ENCODE measurements at regions not wholly inside any gene's neighbourhood (a gene's known extent, or its start where the extent isn't known, plus 50 kb on each side); places are given as distances from the start of the nearest gene placed in this dataset.
A peak's percentile ranks its signal among the peaks of the same experiment; 100 is the strongest.

DNA sequence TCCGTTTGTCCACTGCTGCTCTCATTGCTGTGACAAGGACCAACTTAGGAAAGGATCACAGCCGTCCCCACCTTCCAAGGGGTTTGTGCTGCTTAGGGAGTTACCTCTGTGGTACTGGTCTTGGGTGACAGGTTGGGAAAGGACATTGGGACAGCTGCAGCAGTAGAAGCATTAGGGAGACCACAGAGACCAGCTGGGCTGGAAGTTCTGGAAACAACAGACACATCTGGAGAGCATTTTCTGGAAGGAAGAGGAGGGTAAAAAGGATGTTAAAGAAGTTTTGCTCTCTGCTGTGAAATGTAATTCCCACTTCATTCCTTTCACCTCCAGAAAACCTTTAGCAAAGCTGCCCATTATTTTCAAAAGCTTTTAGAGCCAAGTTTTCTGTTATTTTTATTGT lies 304.2 kb downstream of the LRFN2 start:
- H3K27me3 ChIP-seq (ENCODE audit: control insufficient read depth in 1 of 2, insufficient read depth in 2 of 2, low read length in 2 of 2): no peaks in the 10 kb centered on the region
- peaks cover 0 to 4% of the 10 kb centered on the region in 2 donors for H3K4me1 ChIP-seq (ENCODE audit: control insufficient read depth in 2 of 2, insufficient read depth in 2 of 2, low read length in 1 of 2)
- no peaks in the 10 kb centered on the region for H3K9me3 ChIP-seq (ENCODE audit: control insufficient read depth in 2 of 2, insufficient read depth in 1 of 2, low read depth in 1 of 2, low read length in 1 of 2)
- WGBS, 2 donors: 77 to 82% methylated on average over 2 of the region's 2 CpGs
- peaks cover 0 to 4% of the 10 kb centered on the region in 2 donors for H3K36me3 ChIP-seq (ENCODE audit: control insufficient read depth in 2 of 2, insufficient read depth in 2 of 2, low read length in 1 of 2)
- H3K27ac ChIP-seq (ENCODE audit: low read depth in 2 of 2, low read length in 1 of 2): no peak overlapping the region
- no peak overlapping the region for H3K4me3 ChIP-seq (ENCODE audit: low read depth in 1 of 2, low read length in 2 of 2)

- no peak overlapping the region for H3K27ac ChIP-seq (ENCODE audit: low read depth in 2 of 2, low read length in 1 of 2)
- H3K4me3 ChIP-seq (ENCODE audit: low read depth in 1 of 2, low read length in 2 of 2): no peak overlapping the region
- H3K9me3 ChIP-seq (ENCODE audit: control insufficient read depth in 2 of 2, insufficient read depth in 1 of 2, low read depth in 1 of 2, low read length in 1 of 2): no peaks in the 10 kb centered on the region
- 86 to 88% methylated on average over 5 of the region's 5 CpGs for WGBS, 2 donors
- peaks cover 0 to 4% of the 10 kb centered on the region in 2 donors for H3K36me3 ChIP-seq (ENCODE audit: control insufficient read depth in 2 of 2, insufficient read depth in 2 of 2, low read length in 1 of 2)
- H3K27me3 ChIP-seq (ENCODE audit: control insufficient read depth in 1 of 2, insufficient read depth in 2 of 2, low read length in 2 of 2): no peaks in the 10 kb centered on the region
- H3K4me1 ChIP-seq (ENCODE audit: control insufficient read depth in 2 of 2, insufficient read depth in 2 of 2, low read length in 1 of 2): peaks cover 0 to 2% of the 10 kb centered on the region in 2 donors
Measured at GRCh38 chr6:40281402-40281801, 305.8 kb downstream of the LRFN2 start.

DNA sequence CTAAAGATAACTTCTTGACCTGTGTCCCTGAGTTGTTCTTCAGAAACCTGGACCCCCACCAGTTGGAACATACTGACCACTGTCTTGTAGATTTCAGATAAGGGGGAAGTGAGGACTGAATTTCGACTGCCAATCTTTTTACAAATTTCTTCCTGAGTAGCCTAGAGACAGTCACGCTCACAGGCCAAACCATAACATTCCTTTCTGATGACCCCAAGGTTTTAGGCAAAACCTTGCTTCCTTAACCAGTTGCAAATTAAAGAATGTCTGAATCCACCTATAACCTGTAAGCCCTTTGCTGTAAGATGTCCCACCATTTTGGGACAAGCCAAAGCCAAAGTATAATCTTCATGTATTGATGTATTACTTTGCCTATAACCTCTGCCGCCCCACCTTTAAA lies 306.9 kb downstream of the LRFN2 start:
- no peaks in the 10 kb centered on the region for H3K4me1 ChIP-seq (ENCODE audit: control insufficient read depth in 2 of 2, insufficient read depth in 2 of 2, low read length in 1 of 2)
- H3K27ac ChIP-seq (ENCODE audit: low read depth in 2 of 2, low read length in 1 of 2): no peak overlapping the region
- WGBS, 2 donors: 76 to 79% methylated on average over 3 of the region's 3 CpGs

GRCh38 chr6:40276141-40276540 lies 311.0 kb downstream of the LRFN2 start:
- Histone ChIP-seq H3K36me3 (ENCODE audit: control insufficient read depth in 2 of 2, insufficient read depth in 2 of 2, low read length in 1 of 2) (no peaks in the 10 kb centered on the region), H3K27me3 (ENCODE audit: control insufficient read depth in 1 of 2, insufficient read depth in 2 of 2, low read length in 2 of 2) (no peaks in the 10 kb centered on the region), H3K9me3 (ENCODE audit: control insufficient read depth in 2 of 2, insufficient read depth in 1 of 2, low read depth in 1 of 2, low read length in 1 of 2) (peaks cover 0 to 2% of the 10 kb centered on the region in 2 donors), H3K4me1 (ENCODE audit: control insufficient read depth in 2 of 2, insufficient read depth in 2 of 2, low read length in 1 of 2) (no peaks in the 10 kb centered on the region), H3K4me3 (ENCODE audit: low read depth in 1 of 2, low read length in 2 of 2) (no peak overlapping the region), H3K27ac (ENCODE audit: low read depth in 2 of 2, low read length in 1 of 2) (no peak overlapping the region)
- 76 to 90% methylated on average over 15 of the region's 15 CpGs for WGBS, 2 donors

More for the DNA sequence above, 306.9 kb downstream of the LRFN2 start:
- peaks cover 0 to 4% of the 10 kb centered on the region in 2 donors for H3K36me3 ChIP-seq (ENCODE audit: control insufficient read depth in 2 of 2, insufficient read depth in 2 of 2, low read length in 1 of 2)
- no peaks in the 10 kb centered on the region for H3K9me3 ChIP-seq (ENCODE audit: control insufficient read depth in 2 of 2, insufficient read depth in 1 of 2, low read depth in 1 of 2, low read length in 1 of 2)
- H3K27me3 ChIP-seq (ENCODE audit: control insufficient read depth in 1 of 2, insufficient read depth in 2 of 2, low read length in 2 of 2): no peaks in the 10 kb centered on the region
- H3K4me3 ChIP-seq (ENCODE audit: low read depth in 1 of 2, low read length in 2 of 2): no peak overlapping the region

- H3K27me3 ChIP-seq (ENCODE audit: control insufficient read depth in 1 of 2, insufficient read depth in 2 of 2, low read length in 2 of 2): no peaks in the 10 kb centered on the region
- no peaks in the 10 kb centered on the region for H3K4me1 ChIP-seq (ENCODE audit: control insufficient read depth in 2 of 2, insufficient read depth in 2 of 2, low read length in 1 of 2)
- H3K36me3 ChIP-seq (ENCODE audit: control insufficient read depth in 2 of 2, insufficient read depth in 2 of 2, low read length in 1 of 2): no peaks in the 10 kb centered on the region
- peak overlapping the region in 1 of 2 donors; percentile 29 for H3K27ac ChIP-seq (ENCODE audit: low read depth in 2 of 2, low read length in 1 of 2)
- no peak overlapping the region for H3K4me3 ChIP-seq (ENCODE audit: low read depth in 1 of 2, low read length in 2 of 2)
- H3K9me3 ChIP-seq (ENCODE audit: control insufficient read depth in 2 of 2, insufficient read depth in 1 of 2, low read depth in 1 of 2, low read length in 1 of 2): peaks cover 0 to 2% of the 10 kb centered on the region in 2 donors
- WGBS, 2 donors: 62 to 67% methylated on average over 2 of the region's 2 CpGs
Measured at GRCh38 chr6:40274058-40274457, 313.1 kb downstream of the LRFN2 start.

DNA sequence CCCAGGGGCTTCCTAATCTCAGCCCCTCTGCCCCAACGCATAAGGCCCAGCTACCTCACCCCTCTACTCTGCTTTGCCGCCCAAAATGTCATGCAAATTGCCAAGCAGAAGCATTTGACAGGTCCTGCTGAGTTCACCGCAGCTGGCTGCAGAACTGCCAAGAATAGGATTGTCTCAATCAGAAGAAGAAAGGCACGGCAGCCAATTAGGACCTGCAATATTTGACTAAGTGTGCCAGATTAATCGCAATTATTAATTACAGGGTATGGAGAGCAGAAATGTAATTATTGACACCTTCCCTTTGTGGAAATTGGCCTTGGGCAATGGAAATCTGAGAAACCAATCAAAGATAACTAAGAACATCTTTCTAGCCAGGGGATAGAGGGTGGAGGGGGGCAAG lies 318.6 kb downstream of the LRFN2 start:
- Histone ChIP-seq H3K4me3 (ENCODE audit: low read depth in 1 of 2, low read length in 2 of 2) (no peak overlapping the region), H3K27ac (ENCODE audit: low read depth in 2 of 2, low read length in 1 of 2) (no peak overlapping the region), H3K27me3 (ENCODE audit: control insufficient read depth in 1 of 2, insufficient read depth in 2 of 2, low read length in 2 of 2) (no peaks in the 10 kb centered on the region), H3K4me1 (ENCODE audit: control insufficient read depth in 2 of 2, insufficient read depth in 2 of 2, low read length in 1 of 2) (peaks cover 0 to 2% of the 10 kb centered on the region in 2 donors), H3K9me3 (ENCODE audit: control insufficient read depth in 2 of 2, insufficient read depth in 1 of 2, low read depth in 1 of 2, low read length in 1 of 2) (peaks cover 0 to 2% of the 10 kb centered on the region in 2 donors), H3K36me3 (ENCODE audit: control insufficient read depth in 2 of 2, insufficient read depth in 2 of 2, low read length in 1 of 2) (no peaks in the 10 kb centered on the region)
- 36 to 49% methylated on average over 5 of the region's 5 CpGs for WGBS, 2 donors

DNA sequence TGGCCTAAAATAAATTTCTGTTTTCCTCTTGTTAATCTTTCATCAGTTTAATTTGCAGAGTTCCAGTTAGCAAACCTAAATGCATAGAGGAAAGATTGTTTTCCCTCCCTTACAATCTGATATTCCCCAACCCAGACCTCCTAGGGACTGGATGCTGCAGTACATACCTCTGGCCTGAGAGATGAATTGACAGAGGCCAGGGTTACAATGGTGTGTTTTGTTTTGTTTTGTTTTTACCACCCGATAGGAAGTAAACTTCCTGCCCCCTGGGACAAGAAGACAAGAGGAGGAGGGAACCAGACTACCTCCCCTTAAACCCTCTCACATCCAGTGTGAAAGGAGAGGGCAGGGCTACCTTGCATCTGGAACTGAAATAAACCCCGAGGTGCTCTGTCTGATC lies 319.0 kb downstream of the LRFN2 start:
- WGBS, 2 donors: 30 to 46% methylated on average over 2 of the region's 2 CpGs
- Histone ChIP-seq H3K9me3 (ENCODE audit: control insufficient read depth in 2 of 2, insufficient read depth in 1 of 2, low read depth in 1 of 2, low read length in 1 of 2) (peaks cover 0 to 2% of the 10 kb centered on the region in 2 donors), H3K4me3 (ENCODE audit: low read depth in 1 of 2, low read length in 2 of 2) (no peak overlapping the region), H3K27me3 (ENCODE audit: control insufficient read depth in 1 of 2, insufficient read depth in 2 of 2, low read length in 2 of 2) (no peaks in the 10 kb centered on the region), H3K27ac (ENCODE audit: low read depth in 2 of 2, low read length in 1 of 2) (no peak overlapping the region), H3K36me3 (ENCODE audit: control insufficient read depth in 2 of 2, insufficient read depth in 2 of 2, low read length in 1 of 2) (no peaks in the 10 kb centered on the region), H3K4me1 (ENCODE audit: control insufficient read depth in 2 of 2, insufficient read depth in 2 of 2, low read length in 1 of 2) (peaks cover 0 to 2% of the 10 kb centered on the region in 2 donors)

DNA sequence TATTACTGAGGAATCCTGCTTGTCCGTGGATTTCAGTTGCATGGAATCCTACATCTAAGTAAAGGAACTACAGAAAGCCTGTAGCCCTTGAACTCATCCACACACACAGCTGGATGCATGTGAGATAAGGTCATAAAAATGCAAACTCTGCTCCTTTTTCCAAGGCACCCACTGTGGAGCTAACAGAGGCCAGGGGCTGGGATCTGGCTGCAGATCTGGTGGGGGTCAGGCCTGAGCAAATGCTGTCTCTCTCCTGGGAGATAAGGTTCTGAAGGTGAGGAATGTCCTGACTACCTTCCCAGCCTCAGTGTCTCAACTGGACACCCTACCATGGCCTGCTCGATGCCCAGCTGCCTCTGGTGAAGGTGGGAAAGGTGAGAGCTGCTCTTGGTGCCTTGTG lies 321.5 kb downstream of the LRFN2 start:
- Histone ChIP-seq H3K4me3 (ENCODE audit: low read depth in 1 of 2, low read length in 2 of 2) (no peak overlapping the region), H3K36me3 (ENCODE audit: control insufficient read depth in 2 of 2, insufficient read depth in 2 of 2, low read length in 1 of 2) (no peaks in the 10 kb centered on the region), H3K27me3 (ENCODE audit: control insufficient read depth in 1 of 2, insufficient read depth in 2 of 2, low read length in 2 of 2) (no peaks in the 10 kb centered on the region), H3K9me3 (ENCODE audit: control insufficient read depth in 2 of 2, insufficient read depth in 1 of 2, low read depth in 1 of 2, low read length in 1 of 2) (no peaks in the 10 kb centered on the region), H3K4me1 (ENCODE audit: control insufficient read depth in 2 of 2, insufficient read depth in 2 of 2, low read length in 1 of 2) (peaks cover 0 to 2% of the 10 kb centered on the region in 2 donors), H3K27ac (ENCODE audit: low read depth in 2 of 2, low read length in 1 of 2) (no peak overlapping the region)
- WGBS, 2 donors: 69 to 78% methylated on average over 2 of the region's 2 CpGs

GRCh38 chr6:40263970-40264369 lies 323.2 kb downstream of the LRFN2 start:
- no peaks in the 10 kb centered on the region for H3K27me3 ChIP-seq (ENCODE audit: control insufficient read depth in 1 of 2, insufficient read depth in 2 of 2, low read length in 2 of 2)
- no peaks in the 10 kb centered on the region for H3K36me3 ChIP-seq (ENCODE audit: control insufficient read depth in 2 of 2, insufficient read depth in 2 of 2, low read length in 1 of 2)
- no peak overlapping the region for H3K27ac ChIP-seq (ENCODE audit: low read depth in 2 of 2, low read length in 1 of 2)
- peaks cover 0 to 2% of the 10 kb centered on the region in 2 donors for H3K4me1 ChIP-seq (ENCODE audit: control insufficient read depth in 2 of 2, insufficient read depth in 2 of 2, low read length in 1 of 2)
- 31 to 35% methylated on average over 2 of the region's 2 CpGs for WGBS, 2 donors
- no peak overlapping the region for H3K4me3 ChIP-seq (ENCODE audit: low read depth in 1 of 2, low read length in 2 of 2)
- H3K9me3 ChIP-seq (ENCODE audit: control insufficient read depth in 2 of 2, insufficient read depth in 1 of 2, low read depth in 1 of 2, low read length in 1 of 2): no peaks in the 10 kb centered on the region

DNA sequence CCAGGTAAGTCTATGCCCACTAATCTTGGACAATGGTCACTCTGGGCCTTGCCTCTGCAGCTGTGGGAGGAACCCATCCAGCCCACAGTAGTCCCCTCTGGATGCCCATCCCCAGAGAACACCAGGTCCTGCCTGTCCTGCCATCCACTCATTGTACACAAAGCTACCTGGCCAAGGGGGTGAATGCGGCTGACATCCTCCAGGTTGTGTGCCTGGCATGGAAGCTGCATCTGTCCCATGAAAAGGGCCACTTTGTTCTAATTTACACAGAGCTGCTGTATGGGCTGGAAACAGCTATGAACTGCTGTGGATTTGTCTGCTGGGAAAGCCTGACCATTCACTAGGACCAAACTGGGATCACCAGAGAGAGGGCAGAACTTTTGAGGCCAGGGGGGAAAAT lies 324.8 kb downstream of the LRFN2 start:
- Histone ChIP-seq H3K4me3 (ENCODE audit: low read depth in 1 of 2, low read length in 2 of 2) (no peak overlapping the region), H3K4me1 (ENCODE audit: control insufficient read depth in 2 of 2, insufficient read depth in 2 of 2, low read length in 1 of 2) (no peaks in the 10 kb centered on the region), H3K36me3 (ENCODE audit: control insufficient read depth in 2 of 2, insufficient read depth in 2 of 2, low read length in 1 of 2) (no peaks in the 10 kb centered on the region), H3K27me3 (ENCODE audit: control insufficient read depth in 1 of 2, insufficient read depth in 2 of 2, low read length in 2 of 2) (no peaks in the 10 kb centered on the region), H3K27ac (ENCODE audit: low read depth in 2 of 2, low read length in 1 of 2) (no peak overlapping the region), H3K9me3 (ENCODE audit: control insufficient read depth in 2 of 2, insufficient read depth in 1 of 2, low read depth in 1 of 2, low read length in 1 of 2) (no peaks in the 10 kb centered on the region)
- WGBS, 2 donors: 95 to 100% methylated on average over 1 of the region's 1 CpG
